Astrocyte of the spinal cord (primary cell): ENCODE measurements at regions not wholly inside any gene's neighbourhood (a gene's known extent, or its start where the extent isn't known, plus 50 kb on each side); places are given as distances from the start of the nearest gene placed in this dataset.
"Not testable (repeated sequence)": the region's sequence is repeated elsewhere in the genome, so short reads cannot be mapped to it uniquely, and the experiment has no call there.

Experiments used
- DNase-seq: peaks from one replicate; pipeline ENCODE4 v3.0.0; 2011; ENCODE audit warnings: low read depth, low spot score
- H3K4me3 ChIP-seq: 2 replicates; pipeline ENCODE4 v1.5.1; 2011; ENCODE audit warnings: low read depth, mild to moderate bottlenecking, low read length, moderate library complexity
- in situ Hi-C: cut with HindIII; loops from 2 replicates; pipeline ENCODE4 v1.10.0; 2017; ENCODE audit warnings: low sequenced_read_pairs
- TF ChIP-seq, protein P1 (sequence below): IDR thresholded peaks from 2 replicates; pipeline ENCODE4 v1.5.1; 2012; ENCODE audit warnings: low read depth, mild to moderate bottlenecking, low read length, inconsistent platforms

DNA sequence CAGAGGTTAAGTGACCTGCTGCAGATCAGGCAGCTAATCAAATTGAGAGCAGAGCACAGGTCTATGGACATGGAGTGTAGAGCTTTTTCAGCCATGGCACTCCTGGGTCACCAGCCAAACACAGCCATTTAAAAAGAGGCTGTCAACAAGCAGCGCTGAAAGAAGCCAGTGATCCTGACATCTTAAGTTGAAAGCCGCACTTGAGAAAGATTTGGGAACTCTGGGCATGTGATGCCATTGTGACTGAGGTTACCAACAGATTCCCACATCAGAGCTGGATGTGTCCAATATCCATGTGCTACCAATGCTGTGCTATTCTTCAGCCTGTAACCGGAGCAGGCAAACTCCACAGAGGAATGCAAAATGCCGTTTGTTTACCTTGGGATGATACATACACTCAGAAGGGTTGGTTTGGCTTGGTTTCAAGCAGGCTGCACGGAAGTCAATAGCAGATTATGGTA is 56.2 kb upstream of the ABLIM1 start:
- H3K4me3 ChIP-seq = no peak overlapping the region
- TF ChIP-seq, protein P1, sequence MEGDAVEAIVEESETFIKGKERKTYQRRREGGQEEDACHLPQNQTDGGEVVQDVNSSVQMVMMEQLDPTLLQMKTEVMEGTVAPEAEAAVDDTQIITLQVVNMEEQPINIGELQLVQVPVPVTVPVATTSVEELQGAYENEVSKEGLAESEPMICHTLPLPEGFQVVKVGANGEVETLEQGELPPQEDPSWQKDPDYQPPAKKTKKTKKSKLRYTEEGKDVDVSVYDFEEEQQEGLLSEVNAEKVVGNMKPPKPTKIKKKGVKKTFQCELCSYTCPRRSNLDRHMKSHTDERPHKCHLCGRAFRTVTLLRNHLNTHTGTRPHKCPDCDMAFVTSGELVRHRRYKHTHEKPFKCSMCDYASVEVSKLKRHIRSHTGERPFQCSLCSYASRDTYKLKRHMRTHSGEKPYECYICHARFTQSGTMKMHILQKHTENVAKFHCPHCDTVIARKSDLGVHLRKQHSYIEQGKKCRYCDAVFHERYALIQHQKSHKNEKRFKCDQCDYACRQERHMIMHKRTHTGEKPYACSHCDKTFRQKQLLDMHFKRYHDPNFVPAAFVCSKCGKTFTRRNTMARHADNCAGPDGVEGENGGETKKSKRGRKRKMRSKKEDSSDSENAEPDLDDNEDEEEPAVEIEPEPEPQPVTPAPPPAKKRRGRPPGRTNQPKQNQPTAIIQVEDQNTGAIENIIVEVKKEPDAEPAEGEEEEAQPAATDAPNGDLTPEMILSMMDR = no peak
- in situ Hi-C loops = no loop called here
- DNase-seq = peak; percentile 93

DNA sequence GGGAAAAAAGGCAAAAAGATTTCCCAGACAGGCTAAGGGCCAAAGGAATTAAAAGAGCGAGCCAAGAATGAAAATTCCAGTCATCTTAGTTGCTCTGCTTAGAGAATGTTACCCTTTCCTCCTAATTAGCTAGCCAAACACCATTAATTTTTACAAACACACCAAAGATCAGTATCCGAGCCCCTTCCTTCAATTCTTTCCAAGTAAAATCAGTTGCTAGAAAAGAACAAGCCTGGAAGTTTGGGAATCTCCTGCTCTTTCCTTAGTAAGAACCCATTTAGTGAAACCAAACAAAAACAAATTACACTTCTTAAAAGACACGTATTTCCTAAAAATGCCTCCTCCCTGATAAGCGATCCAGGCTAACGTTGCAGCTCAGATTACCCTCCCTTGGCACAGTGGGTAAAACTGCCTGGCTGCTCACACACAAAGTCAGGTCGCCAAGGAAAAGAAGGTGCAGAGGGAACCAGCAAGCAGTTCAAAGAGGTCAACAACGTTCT is 57.1 kb upstream of the ABLIM1 start:
- TF ChIP-seq, protein P1 = no peak
- in situ Hi-C loops = no loop called here
- DNase-seq = peak; percentile 77
- H3K4me3 ChIP-seq = no peak overlapping the region

DNA sequence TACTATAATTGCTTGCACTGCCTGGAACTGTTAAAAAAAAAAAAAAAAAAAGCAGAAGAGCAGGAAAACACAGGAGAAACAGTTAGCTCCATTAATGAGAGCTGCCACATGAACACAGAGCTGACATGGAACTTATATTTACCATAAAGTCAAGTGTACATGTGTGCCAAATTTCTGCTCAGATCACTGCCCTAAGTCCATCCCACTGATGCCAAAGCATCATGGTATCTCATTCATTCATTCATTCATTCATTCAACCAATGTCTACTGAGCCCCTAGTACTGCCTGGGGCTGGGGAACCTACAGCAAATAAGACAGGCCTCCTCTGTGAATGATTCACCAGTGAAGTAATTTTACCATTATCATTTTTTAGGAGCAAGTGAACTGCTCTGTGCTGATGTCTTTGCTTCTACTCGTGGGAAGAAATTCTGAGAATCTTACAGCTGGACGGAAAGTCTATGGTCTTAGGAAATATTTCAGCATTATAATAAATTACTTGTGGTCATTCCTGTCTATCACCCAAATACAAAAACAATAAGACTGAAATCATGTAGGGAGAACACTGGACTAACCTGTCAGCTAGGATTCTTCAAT is 58.8 kb upstream of the ABLIM1 start:
- no peak overlapping the region for H3K4me3 ChIP-seq
- no peak for DNase-seq
- TF ChIP-seq, protein P1 = no peak
- in situ Hi-C loops = no loop called here

DNA sequence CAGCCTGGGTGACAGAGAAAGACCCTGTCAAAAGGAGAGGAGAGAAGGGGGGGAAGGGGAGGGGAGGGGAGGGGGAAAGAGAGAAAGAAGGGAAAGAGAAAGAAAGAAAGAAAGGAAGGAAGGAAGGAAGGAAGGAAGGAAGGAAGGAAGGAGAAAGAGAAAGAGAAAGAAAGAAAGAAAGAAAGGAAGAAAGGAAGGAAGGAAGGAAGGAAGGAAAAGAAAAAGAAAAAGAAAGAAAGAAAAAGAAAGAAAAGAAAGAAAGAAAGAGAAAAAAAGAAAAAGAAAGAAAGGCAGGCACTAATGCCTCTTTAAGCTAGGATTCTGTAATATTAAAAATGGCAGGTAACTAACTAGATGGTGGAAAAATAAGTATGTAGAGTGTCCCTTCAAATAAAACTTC is 59.8 kb upstream of the ABLIM1 start:
- H3K4me3 ChIP-seq, DNase-seq, in situ Hi-C loops: not testable (repeated sequence)

DNA sequence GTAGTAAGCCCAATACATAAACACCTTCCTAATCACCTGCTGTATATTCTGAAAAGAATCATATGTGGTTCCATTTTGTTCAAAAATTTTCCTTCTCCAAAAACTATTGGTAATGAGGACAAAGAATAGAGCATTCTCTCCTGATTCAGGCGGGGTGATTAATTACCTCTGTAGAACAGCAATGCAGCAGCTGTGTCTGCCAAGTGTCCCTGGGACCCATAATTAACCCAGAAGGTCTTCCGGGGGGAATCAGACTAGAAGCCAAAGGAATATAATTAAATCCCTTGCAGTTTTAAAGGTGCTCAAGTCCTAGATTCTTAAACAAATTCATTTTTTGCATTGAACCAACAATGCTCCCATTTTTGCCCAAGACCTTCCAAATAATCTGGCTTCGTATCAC is 60.3 kb upstream of the ABLIM1 start:
- in situ Hi-C loops = no loop called here
- DNase-seq = no peak
- TF ChIP-seq, protein P1 = no peak
- H3K4me3 ChIP-seq = no peak overlapping the region

DNA sequence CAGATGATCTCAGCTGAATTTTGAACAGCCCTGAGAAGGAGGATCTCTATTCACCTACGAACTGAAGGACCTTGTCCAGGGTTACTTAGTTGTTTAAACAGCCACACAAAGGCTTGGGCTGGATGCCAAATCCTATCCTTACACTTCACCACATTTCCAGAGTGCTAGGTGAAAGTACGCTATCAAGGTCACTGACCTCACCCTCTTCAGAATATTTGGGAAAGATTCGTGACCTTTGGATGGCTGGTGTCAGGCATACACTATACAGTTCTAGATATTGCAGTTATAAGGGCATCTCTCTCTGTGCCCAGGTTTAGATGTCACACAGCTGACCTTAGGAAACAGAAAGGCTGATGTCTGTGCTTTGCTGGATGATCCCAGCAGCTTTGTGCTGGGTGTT is 61.2 kb upstream of the ABLIM1 start:
- TF ChIP-seq, protein P1 = no peak
- DNase-seq = no peak
- H3K4me3 ChIP-seq = no peak overlapping the region
- in situ Hi-C loops = no loop called here

DNA sequence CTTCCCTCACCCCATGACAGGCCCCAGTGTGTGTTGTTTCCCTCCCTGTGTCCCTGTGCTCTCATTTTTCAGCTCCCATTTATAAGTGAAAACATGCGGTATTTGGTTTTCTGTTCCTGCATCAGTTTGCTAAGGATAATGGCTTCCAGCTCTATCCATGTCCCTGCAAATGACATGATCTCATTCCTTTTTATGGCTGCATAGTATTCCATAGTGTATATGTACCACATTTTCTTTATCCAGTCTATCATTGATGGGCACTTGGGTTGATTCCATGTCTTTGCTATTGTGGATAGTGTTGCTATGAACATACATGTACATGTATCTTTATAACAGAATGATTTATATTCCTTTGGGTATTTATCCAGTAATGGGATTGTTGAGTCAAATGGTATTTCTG is 61.9 kb upstream of the ABLIM1 start:
- H3K4me3 ChIP-seq, DNase-seq, in situ Hi-C loops: not testable (repeated sequence)

DNA sequence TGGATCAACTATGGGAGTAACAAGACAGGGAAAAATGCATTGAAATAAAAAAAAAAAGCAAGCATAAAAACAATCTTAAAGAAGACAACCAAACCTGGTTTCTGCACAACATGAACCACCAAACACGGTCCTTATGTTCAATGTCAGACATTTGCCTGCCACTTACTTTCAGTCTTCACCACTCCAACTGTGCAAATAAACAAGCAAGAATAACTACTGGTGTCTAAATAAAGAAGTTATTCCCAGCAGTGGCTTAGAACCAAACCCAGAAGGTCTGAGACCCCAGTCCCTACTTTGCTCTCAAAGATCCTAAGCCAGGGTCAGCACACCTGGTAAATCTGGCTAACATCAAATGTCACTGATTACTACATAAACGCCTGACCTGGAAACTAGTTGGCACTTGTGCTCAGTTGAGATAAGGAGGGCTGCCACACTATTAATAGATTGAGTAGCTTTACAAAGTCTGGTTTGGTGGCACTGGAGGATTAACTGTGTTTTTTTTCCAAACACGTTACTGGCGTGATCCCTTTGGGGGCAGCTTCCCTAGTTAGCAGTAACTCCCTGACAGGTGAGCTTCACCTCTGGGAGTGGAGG is 62.7 kb upstream of the ABLIM1 start:
- TF ChIP-seq, protein P1 = no peak
- DNase-seq = no peak
- in situ Hi-C loops = no loop called here
- H3K4me3 ChIP-seq = no peak overlapping the region

DNA sequence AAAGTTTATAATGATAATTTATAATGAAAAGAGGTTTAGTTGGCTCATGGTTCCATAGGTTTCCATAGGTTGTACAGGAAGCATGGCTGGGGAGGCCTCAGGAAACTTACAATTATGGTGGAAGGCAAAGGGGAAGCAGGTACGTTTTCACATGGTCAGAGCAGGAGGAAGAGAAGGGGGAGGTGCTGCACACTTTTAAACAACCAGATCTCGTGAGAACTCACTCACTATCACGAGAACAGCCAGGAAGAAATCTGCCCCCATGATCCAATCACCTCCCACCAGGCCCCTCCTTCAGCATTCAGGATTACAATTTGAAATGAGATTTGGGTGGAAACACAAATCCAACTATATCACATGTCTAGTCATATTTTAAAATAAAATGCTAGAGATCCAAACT is 64.1 kb upstream of the ABLIM1 start:
- H3K4me3 ChIP-seq, DNase-seq, in situ Hi-C loops: not testable (repeated sequence)
